H1 (cell line): ENCODE measurements at regions not wholly inside any gene's neighbourhood (a gene's known extent, or its start where the extent isn't known, plus 50 kb on each side); places are given as distances from the start of the nearest gene placed in this dataset.
A peak's percentile ranks its signal among the peaks of the same experiment; 100 is the strongest.

Source experiments
- CTCF ChIA-PET: fragments of 300-600 bp; sonication (Branson Sonifier 250); formaldehyde crosslinking; loops from one replicate; lab custom pipeline; 2021; ENCODE audit not compliant: partially characterized antibody; lab: Charles Lee
- POLR2A ChIA-PET: fragments of 300-600 bp; sonication (Branson Sonifier 250); formaldehyde crosslinking; loops from one replicate; lab custom pipeline; 2021; ENCODE audit warnings: inconsistent platforms; ENCODE audit not compliant: partially characterized antibody; lab: Charles Lee
- DNase-seq, 2 experiments: peaks; one replicate each; pipeline versions ENCODE4 v3.0.0 to v3.0.0-alpha.2; 2010 to 2022; ENCODE audit warnings: low spot score in 2 of 2, low read depth in 1 of 2, mixed read lengths in 1 of 2
- FAIRE-seq: peaks from 2 replicates; lab custom pipeline; 2011; peaks lifted over from hg19 to GRCh38; lab: Jason Lieb, UNC
- H2AFZ ChIP-seq: 2 replicates; pipeline ENCODE4 v1.8.1; 2012; ENCODE audit warnings: low read length, inconsistent platforms
- H2AK5ac ChIP-seq: 2 replicates; pipeline ENCODE4 v1.6.1; 2013; ENCODE audit warnings: low read depth, low read length
- H2BK120ac ChIP-seq: replicated peaks from 2 replicates; pipeline ENCODE3; 2013; ENCODE audit warnings: low read depth, low read length, inconsistent platforms
- H2BK12ac ChIP-seq: 2 replicates; pipeline ENCODE4 v1.6.1; 2013; ENCODE audit warnings: low read depth, low read length
- H2BK15ac ChIP-seq: 2 replicates; pipeline ENCODE4 v1.6.1; 2013; ENCODE audit warnings: low read length
- H2BK20ac ChIP-seq: 2 replicates; pipeline ENCODE4 v1.6.1; 2013; ENCODE audit warnings: low read length
- H2BK5ac ChIP-seq: 2 replicates; pipeline ENCODE4 v1.6.1; 2013; ENCODE audit warnings: low read depth, low read length
- H3K14ac ChIP-seq: 2 replicates; pipeline ENCODE4 v1.6.1; 2013; ENCODE audit warnings: inconsistent platforms; ENCODE audit not compliant: insufficient read length
- H3K18ac ChIP-seq: 2 replicates; pipeline ENCODE4 v1.6.1; 2013; ENCODE audit warnings: low read length; ENCODE audit errors: extremely low read depth
- H3K23ac ChIP-seq: 2 replicates; pipeline ENCODE4 v1.6.1; 2013; ENCODE audit warnings: inconsistent platforms; ENCODE audit not compliant: insufficient read length
- H3K23me2 ChIP-seq: 2 replicates; pipeline ENCODE4 v1.6.1; 2013; ENCODE audit warnings: low read depth, low read length
- H3K27ac ChIP-seq: 2 replicates; pipeline ENCODE4 v1.6.1; 2011; ENCODE audit warnings: low read depth, low read length, inconsistent platforms
- H3K27me3 ChIP-seq, 4 experiments: replicated peaks in 1 of 4; 1 replicate in 1 of 4; 2 replicates in 3 of 4; pipeline versions ENCODE4 v1.6.1 to v1.8.1; 2011 to 2013; ENCODE audit warnings: low read length in 3 of 4, mild to moderate bottlenecking in 3 of 4, inconsistent platforms in 2 of 4, mixed read lengths in 2 of 4, moderate library complexity in 1 of 4; ENCODE audit not compliant: control insufficient read depth in 3 of 4, insufficient read depth in 3 of 4; ENCODE audit errors: extremely low read depth in 1 of 4
- H3K36me3 ChIP-seq, 4 experiments: 2 replicates each; pipeline versions ENCODE4 v1.6.1 to v1.8.1; 2011 to 2013; ENCODE audit warnings: mild to moderate bottlenecking in 4 of 4, low read length in 3 of 4, moderate library complexity in 2 of 4, control low read depth in 1 of 4, inconsistent platforms in 1 of 4; ENCODE audit not compliant: insufficient read depth in 4 of 4, control insufficient read depth in 2 of 4
- H3K4ac ChIP-seq: replicated peaks from 2 replicates; pipeline ENCODE3; 2013; ENCODE audit warnings: low read length, low read depth, mixed read lengths, inconsistent platforms; ENCODE audit not compliant: insufficient read length
- H3K4me1 ChIP-seq, 4 experiments: replicated peaks in 1 of 4; 1 replicate in 1 of 4; 2 replicates in 3 of 4; pipeline versions ENCODE4 v1.6.1 to v1.8.1; 2011 to 2013; ENCODE audit warnings: low read length in 3 of 4, inconsistent platforms in 2 of 4, mixed read lengths in 1 of 4; ENCODE audit not compliant: insufficient read depth in 4 of 4, control insufficient read depth in 3 of 4
- H3K4me2 ChIP-seq, 2 experiments: 2 replicates each; pipeline versions ENCODE4 v1.6.1 to v1.8.1; 2011 to 2013; ENCODE audit warnings: low read depth in 2 of 2, low read length in 2 of 2, control low read depth in 1 of 2, inconsistent platforms in 1 of 2, mild to moderate bottlenecking in 1 of 2; ENCODE audit not compliant: insufficient read depth in 1 of 2
- H3K4me3 ChIP-seq, 4 experiments: fragments of 200-600, 300-600 bp in 1 of 4; sonication (generic), shearing (Covaris generic), sonication (Bioruptor Twin) in 1 of 4; 2 replicates each; pipeline versions ENCODE4 v1.5.1 to v1.8.1; 2011 to 2016; ENCODE audit warnings: low read length in 4 of 4, low read depth in 3 of 4, control low read depth in 2 of 4, inconsistent platforms in 2 of 4, mild to moderate bottlenecking in 2 of 4, mixed read lengths in 1 of 4, moderate library complexity in 1 of 4; ENCODE audit not compliant: insufficient read depth in 2 of 4; ENCODE audit errors: extremely low read depth in 1 of 4
- H3K56ac ChIP-seq: replicated peaks from 2 replicates; pipeline ENCODE3; 2013; ENCODE audit warnings: low read depth, mild to moderate bottlenecking, mixed read lengths, low read length, inconsistent platforms; ENCODE audit not compliant: insufficient read length
- H3K79me1 ChIP-seq: 2 replicates; pipeline ENCODE4 v1.6.1; 2013; ENCODE audit warnings: low read depth, low read length, control low read depth
- H3K79me2 ChIP-seq, 2 experiments: 2 replicates each; pipeline versions ENCODE4 v1.6.1 to v1.8.1; 2012 to 2013; ENCODE audit warnings: low read length in 2 of 2, mild to moderate bottlenecking in 2 of 2, inconsistent platforms in 1 of 2; ENCODE audit not compliant: insufficient read depth in 2 of 2, control insufficient read depth in 1 of 2
- H3K9ac ChIP-seq, 4 experiments: replicated peaks in 1 of 4; 1 replicate in 1 of 4; 2 replicates in 3 of 4; pipeline versions ENCODE4 v1.6.1 to v1.8.1; 2011 to 2013; ENCODE audit warnings: low read depth in 3 of 4, low read length in 3 of 4, control low read depth in 2 of 4, mild to moderate bottlenecking in 2 of 4, moderate library complexity in 2 of 4, inconsistent platforms in 1 of 4; ENCODE audit errors: extremely low read depth in 1 of 4
- H3K9me3 ChIP-seq, 2 experiments: 2 replicates each; pipeline versions ENCODE4 v1.6.1 to v1.8.1; 2012 to 2013; ENCODE audit warnings: mild to moderate bottlenecking in 2 of 2, moderate library complexity in 2 of 2, control low read depth in 1 of 2, inconsistent platforms in 1 of 2, low read depth in 1 of 2, low read length in 1 of 2, mixed read lengths in 1 of 2; ENCODE audit not compliant: insufficient read depth in 2 of 2
- H4K20me1 ChIP-seq, 2 experiments: replicated peaks in 1 of 2; 2 replicates each; pipeline versions ENCODE3 to v1.8.1; 2011 to 2013; ENCODE audit warnings: inconsistent platforms in 2 of 2, low read length in 2 of 2, mild to moderate bottlenecking in 1 of 2; ENCODE audit not compliant: insufficient read depth in 2 of 2, control insufficient read depth in 1 of 2
- H4K5ac ChIP-seq: 2 replicates; pipeline ENCODE4 v1.6.1; 2013; ENCODE audit warnings: low read length, low read depth, mixed read lengths, inconsistent platforms; ENCODE audit not compliant: insufficient read length
- H4K8ac ChIP-seq: 2 replicates; pipeline ENCODE4 v1.8.0; 2013; ENCODE audit warnings: mild to moderate bottlenecking, moderate library complexity, low read length, inconsistent platforms; ENCODE audit not compliant: insufficient read depth; ENCODE audit errors: extremely low read depth
- H4K91ac ChIP-seq: replicated peaks from 2 replicates; pipeline ENCODE3; 2013; ENCODE audit warnings: low read length, mixed read lengths, inconsistent platforms; ENCODE audit not compliant: insufficient read length
- CREB1 ChIP-seq: IDR thresholded peaks from 2 replicates; pipeline ENCODE4 v1.6.1; 2012; ENCODE audit warnings: inconsistent platforms
- SP2 ChIP-seq: IDR thresholded peaks from 2 replicates; pipeline ENCODE4 v1.6.1; 2012; ENCODE audit warnings: mild to moderate bottlenecking, low read length, inconsistent platforms
- ZNF274 ChIP-seq: IDR thresholded peaks from 2 replicates; pipeline ENCODE4 v1.7.0; 2012; ENCODE audit warnings: low read length, borderline replicate concordance; ENCODE audit errors: extremely low read depth
- WGBS, 2 experiments: shearing (Covaris generic) in 1 of 2; methylation state at CpG; one replicate each; pipeline versions ENCODE4 v1.1.6 to v1.1.7; 2013 to 2015; ENCODE audit warnings: low lambda C conversion rate in 2 of 2, mixed read lengths in 2 of 2, inconsistent platforms in 1 of 2, low coverage in 1 of 2, missing lambda C conversion rate in 1 of 2; ENCODE audit not compliant: insufficient replicate concordance in 2 of 2, insufficient coverage in 1 of 2, insufficient read length in 1 of 2; ENCODE audit errors: extremely low coverage in 1 of 2, missing lambda C conversion rate in 1 of 2; 5-methylcytosine and 5-hydroxymethylcytosine counted together
- TF ChIP-seq, protein P1 (sequence below): IDR thresholded peaks from 2 replicates; pipeline ENCODE4 v1.6.1; 2011; ENCODE audit warnings: low read length, improper control_type of control experiment

DNA sequence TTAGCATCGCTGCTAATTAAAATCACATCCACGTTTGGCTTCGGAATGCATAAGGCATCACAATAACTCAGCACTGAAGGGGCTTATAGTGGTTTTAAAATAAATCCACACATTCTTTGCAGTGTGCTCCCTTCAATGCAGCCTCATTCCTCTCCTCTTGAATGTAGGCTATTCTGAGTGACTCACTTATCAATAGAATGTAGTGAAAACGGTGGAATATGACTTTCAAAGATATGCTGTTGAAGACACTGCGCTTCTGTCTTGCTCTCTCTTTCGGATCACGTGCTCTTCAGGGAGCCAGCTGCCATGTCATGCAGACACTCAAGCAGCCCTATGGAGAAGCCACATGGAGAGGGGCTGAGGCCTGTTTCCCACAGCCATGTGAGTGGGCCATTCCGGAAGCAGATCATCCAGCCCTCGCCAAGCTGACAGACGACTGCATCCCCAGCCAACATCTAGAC is 87.4 kb downstream of the CRYGS start:
- H3K4me1 ChIP-seq: peaks cover 0 to 2% (median under 1%) of the 10 kb centered on the region in 4 experiments; a peak in 1 of 7 replicates
- no peak overlapping the region for H2BK15ac ChIP-seq
- WGBS, 2 experiments: 93% methylated on average over 10 of the region's 10 CpGs; no CpG with 5 or more reads in 1 of the 2 experiments

More for the DNA sequence above, 87.4 kb downstream of the CRYGS start:
- Histone ChIP-seq H2BK12ac (no peak overlapping the region), H4K5ac (no peak overlapping the region), H2AFZ (no peak overlapping the region), H3K9me3 (no peaks in the 10 kb centered on the region), H3K23me2 (peaks cover 2% of the 10 kb centered on the region; the same call in 1 of the 2 replicates), H3K18ac (no peak overlapping the region), H3K27me3 (no peaks in the 10 kb centered on the region; a peak in 1 of 7 replicates), H3K4ac (no peak overlapping the region), H3K79me1 (no peaks in the 10 kb centered on the region), H3K27ac (no peak overlapping the region), H4K91ac (no peak overlapping the region), H3K79me2 (no peaks in the 10 kb centered on the region), H2AK5ac (no peak overlapping the region), H3K14ac (no peak overlapping the region), H3K9ac (no peak overlapping the region), H3K4me3 (no peak overlapping the region), H2BK5ac (no peak overlapping the region), H4K8ac (no peak overlapping the region; the same call in 1 of the 2 replicates), H2BK20ac (no peak overlapping the region), H3K23ac (no peak overlapping the region), H2BK120ac (no peak overlapping the region), H3K36me3 (no peaks in the 10 kb centered on the region), H3K56ac (no peak overlapping the region), H3K4me2 (no peak overlapping the region), H4K20me1 (no peaks in the 10 kb centered on the region)
- ChIA-PET CTCF (interaction anchor here (0.5 to 2.4 kb wide), 6 partner anchors 9 to 468 kb away, joined by 3 to 9 read pairs (median 3); no protein-coding TSS in a partner anchor), POLR2A (no interaction called here)
- FAIRE-seq (no peak), DNase-seq (peak in 1 of 2 experiments; percentile 36)
- TF ChIP-seq, protein P1, sequence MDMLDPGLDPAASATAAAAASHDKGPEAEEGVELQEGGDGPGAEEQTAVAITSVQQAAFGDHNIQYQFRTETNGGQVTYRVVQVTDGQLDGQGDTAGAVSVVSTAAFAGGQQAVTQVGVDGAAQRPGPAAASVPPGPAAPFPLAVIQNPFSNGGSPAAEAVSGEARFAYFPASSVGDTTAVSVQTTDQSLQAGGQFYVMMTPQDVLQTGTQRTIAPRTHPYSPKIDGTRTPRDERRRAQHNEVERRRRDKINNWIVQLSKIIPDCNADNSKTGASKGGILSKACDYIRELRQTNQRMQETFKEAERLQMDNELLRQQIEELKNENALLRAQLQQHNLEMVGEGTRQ: no peak
- TF ChIP-seq SP2 (no peak), ZNF274 (no peak), CREB1 (no peak)
